Ascending aorta (tissue), 2 donors: ENCODE measurements at regions not wholly inside any gene's neighbourhood (a gene's known extent, or its start where the extent isn't known, plus 50 kb on each side); places are given as distances from the start of the nearest gene placed in this dataset.
"Not testable (repeated sequence)": the region's sequence is repeated elsewhere in the genome, so short reads cannot be mapped to it uniquely, and the experiment has no call there.

ENCODE experiments used
- DNase-seq, 2 donors: peaks; one replicate each; pipeline ENCODE4 v3.0.0-alpha.2; 2019; ENCODE audit warnings: low spot score in 2 of 2
- H3K27ac ChIP-seq, 2 donors: fragments of 200-600 bp; sonication (generic); one replicate each; pipeline ENCODE4 v1.5.1; 2016 to 2017; ENCODE audit warnings: mild to moderate bottlenecking in 1 of 2
- H3K27me3 ChIP-seq: fragments of 200-600 bp; sonication (generic); one replicate; pipeline ENCODE4 v1.5.1; 2017
- H3K36me3 ChIP-seq, 2 donors: fragments of 200-600 bp; sonication (generic); one replicate each; pipeline ENCODE4 v1.5.1; 2016
- H3K4me1 ChIP-seq, 2 donors: fragments of 200-600 bp; sonication (generic); one replicate each; pipeline ENCODE4 v1.5.1; 2016 to 2017; ENCODE audit warnings: mild to moderate bottlenecking in 1 of 2
- H3K4me3 ChIP-seq, 2 donors: fragments of 200-600 bp; sonication (generic); one replicate each; pipeline ENCODE4 v1.5.1; 2016 to 2017; ENCODE audit warnings: mild to moderate bottlenecking in 1 of 2
- H3K9me3 ChIP-seq, 2 donors: fragments of 200-600 bp; sonication (generic); one replicate each; pipeline ENCODE4 v1.5.1; 2016
- intact Hi-C: fragments of 100-400 bp; cut with DNase I; formaldehyde crosslinking; loops from one replicate; pipeline ENCODE4 v1.15.1; 2023
- TF ChIP-seq, protein P1 (sequence below), 3 experiments: fragments of 200-600 bp in 2 of 3; fragments of 450-650 bp in 1 of 3; sonication (generic) in 2 of 3; IDR thresholded peaks; one replicate each; pipeline ENCODE4 v1.5.1; 2016 to 2019; ENCODE audit warnings: antibody characterized with exemption in 3 of 3, mild to moderate bottlenecking in 1 of 3, moderate library complexity in 1 of 3

DNA sequence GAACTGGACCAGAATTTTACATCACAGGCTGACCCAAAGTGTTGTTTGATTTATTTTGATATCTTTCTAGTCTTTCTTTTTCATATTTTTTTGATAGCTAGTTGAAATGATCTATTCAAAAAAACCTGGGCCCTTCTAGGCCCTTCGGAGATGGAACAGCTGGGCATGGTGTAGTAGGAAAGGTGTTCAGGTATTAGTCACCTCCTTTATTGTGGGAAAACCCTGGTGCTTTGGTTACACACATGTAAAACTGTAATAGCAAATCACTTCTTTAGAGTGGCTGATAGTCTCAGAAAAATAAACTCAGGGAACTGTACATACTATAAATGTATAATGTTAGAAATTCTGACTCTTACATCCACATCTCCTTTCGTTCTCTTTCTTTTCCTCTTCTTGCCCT, 234.5 kb downstream of the PLA2G4A start:
- Histone ChIP-seq H3K4me1 (no peaks in the 10 kb centered on the region), H3K27ac (no peak overlapping the region), H3K9me3 (no peaks in the 10 kb centered on the region), H3K27me3 (no peaks in the 10 kb centered on the region), H3K36me3 (no peaks in the 10 kb centered on the region), H3K4me3 (no peak overlapping the region)
- intact Hi-C loops = no loop called here
- no peak for DNase-seq
- TF ChIP-seq, protein P1, sequence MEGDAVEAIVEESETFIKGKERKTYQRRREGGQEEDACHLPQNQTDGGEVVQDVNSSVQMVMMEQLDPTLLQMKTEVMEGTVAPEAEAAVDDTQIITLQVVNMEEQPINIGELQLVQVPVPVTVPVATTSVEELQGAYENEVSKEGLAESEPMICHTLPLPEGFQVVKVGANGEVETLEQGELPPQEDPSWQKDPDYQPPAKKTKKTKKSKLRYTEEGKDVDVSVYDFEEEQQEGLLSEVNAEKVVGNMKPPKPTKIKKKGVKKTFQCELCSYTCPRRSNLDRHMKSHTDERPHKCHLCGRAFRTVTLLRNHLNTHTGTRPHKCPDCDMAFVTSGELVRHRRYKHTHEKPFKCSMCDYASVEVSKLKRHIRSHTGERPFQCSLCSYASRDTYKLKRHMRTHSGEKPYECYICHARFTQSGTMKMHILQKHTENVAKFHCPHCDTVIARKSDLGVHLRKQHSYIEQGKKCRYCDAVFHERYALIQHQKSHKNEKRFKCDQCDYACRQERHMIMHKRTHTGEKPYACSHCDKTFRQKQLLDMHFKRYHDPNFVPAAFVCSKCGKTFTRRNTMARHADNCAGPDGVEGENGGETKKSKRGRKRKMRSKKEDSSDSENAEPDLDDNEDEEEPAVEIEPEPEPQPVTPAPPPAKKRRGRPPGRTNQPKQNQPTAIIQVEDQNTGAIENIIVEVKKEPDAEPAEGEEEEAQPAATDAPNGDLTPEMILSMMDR (IDR thresholded peaks at IDR 0.05) = no peak

DNA sequence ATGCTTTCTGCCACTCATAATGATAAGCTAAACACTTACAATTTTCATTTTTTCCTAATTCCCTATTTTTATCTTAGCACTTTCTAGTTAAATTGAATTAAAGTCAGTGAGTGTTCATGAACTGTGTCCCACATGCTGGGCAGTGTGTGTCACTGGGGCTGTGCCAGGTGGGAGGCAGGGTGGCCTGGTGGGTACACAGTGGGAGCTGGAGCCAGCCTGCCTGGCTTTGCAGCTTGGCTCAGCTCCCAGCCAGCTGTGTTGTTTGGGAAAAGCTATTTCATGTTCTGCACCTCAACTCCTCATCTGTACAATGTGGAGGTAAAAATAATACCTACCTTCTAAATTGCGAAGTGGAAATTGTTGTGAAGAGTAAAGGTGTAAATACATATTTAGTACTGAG, 238.4 kb downstream of the PLA2G4A start:
- intact Hi-C loops = no loop called here
- DNase-seq = no peak
- Histone ChIP-seq H3K36me3 (no peaks in the 10 kb centered on the region), H3K27ac (no peak overlapping the region), H3K4me1 (no peaks in the 10 kb centered on the region), H3K27me3 (no peaks in the 10 kb centered on the region), H3K4me3 (no peak overlapping the region), H3K9me3 (no peaks in the 10 kb centered on the region)
- TF ChIP-seq, protein P1 (IDR thresholded peaks at IDR 0.05) = no peak

DNA sequence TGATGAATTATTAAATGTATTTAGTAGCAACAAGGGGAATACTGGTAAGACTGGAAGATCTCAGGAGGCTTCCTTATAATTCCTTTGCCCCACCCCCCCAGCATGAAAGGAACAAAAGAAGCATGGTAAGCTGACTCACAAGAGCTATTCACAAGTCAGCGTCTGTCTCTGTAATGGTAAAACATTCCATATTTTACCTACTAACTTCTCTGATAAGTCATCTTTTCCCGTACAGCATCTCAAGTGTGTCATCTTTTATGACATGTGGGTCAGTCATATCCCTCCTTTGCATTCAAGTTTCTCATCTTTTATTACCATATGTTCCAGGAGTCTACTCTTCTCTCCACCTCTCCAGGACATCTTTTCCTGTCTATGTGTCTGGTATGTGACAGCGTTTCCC, 241.3 kb downstream of the PLA2G4A start:
- no peaks in the 10 kb centered on the region for H3K4me1 ChIP-seq
- H3K36me3 ChIP-seq = no peaks in the 10 kb centered on the region
- no peak for DNase-seq
- intact Hi-C loops = no loop called here
- H3K27me3 ChIP-seq = no peaks in the 10 kb centered on the region
- no peaks in the 10 kb centered on the region for H3K9me3 ChIP-seq
- TF ChIP-seq, protein P1 (IDR thresholded peaks at IDR 0.05) = no peak
- H3K27ac ChIP-seq = no peak overlapping the region
- H3K4me3 ChIP-seq = no peak overlapping the region

DNA sequence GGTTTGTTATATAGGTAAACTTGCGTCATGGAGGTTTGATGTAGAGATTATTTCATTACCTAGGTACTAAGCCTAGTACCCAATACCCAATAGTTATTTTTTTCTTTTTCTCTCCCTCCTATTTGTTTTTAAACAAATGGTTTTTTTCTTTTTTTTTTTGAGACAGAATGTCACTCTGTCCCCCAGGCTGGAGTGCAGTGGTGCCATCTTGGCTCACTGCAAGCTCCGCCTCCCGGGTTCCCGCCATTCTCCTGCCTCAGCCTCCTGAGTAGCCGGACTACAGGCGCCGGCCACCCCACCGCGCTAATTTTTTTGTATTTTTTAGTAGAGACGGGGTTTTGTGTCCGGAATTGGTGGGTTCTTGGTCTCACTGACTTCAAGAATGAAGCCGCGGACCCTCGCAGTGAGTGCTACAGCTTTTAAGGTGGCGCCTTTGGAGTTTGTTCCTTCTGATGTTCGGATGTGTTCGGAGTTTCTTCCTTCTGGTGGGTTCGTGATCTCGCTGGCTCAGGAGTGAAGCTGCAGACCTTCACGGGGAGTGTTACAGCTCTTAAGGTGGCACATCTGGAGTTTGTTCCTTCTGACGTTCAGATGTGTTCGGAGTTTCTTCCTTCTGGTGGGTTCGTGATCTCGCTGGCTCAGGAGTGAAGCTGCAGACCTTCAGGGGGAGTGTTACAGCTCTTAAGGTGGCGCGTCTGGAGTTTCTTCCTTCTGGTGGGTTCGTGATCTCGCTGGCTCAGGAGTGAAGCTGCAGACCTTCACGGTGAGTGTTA, 243.7 kb downstream of the PLA2G4A start:
- peak overlapping the region in 1 of 2 donors; percentile 36 for H3K4me3 ChIP-seq
- H3K9me3 ChIP-seq, H3K4me1 ChIP-seq, DNase-seq, H3K36me3 ChIP-seq, H3K27ac ChIP-seq, H3K27me3 ChIP-seq, intact Hi-C loops: not testable (repeated sequence)

DNA sequence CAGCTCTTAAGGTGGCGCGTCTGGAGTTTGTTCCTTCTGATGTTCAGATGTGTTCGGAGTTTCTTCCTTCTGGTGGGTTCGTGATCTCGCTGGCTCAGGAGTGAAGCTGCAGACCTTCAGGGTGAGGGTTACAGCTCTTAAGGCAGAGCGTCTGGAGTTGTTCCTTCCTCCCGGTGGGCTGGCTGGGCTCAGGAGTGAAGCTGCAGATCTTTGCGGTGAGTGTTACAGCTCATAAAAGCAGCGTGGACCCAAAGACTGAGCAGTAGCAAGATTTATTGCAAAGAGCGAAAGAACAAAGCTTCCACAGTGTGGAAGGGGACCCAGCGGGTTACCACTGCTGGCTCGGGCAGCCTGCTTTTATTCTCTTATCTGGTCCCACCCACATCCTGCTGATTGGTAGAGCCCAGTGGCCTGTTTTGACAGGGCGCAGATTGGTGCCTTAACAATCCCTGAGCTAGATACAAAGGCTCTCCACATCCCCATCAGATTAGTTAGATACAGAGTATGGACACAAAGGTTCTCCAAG, 244.3 kb downstream of the PLA2G4A start:
- intact Hi-C loops, H3K36me3 ChIP-seq, H3K4me1 ChIP-seq, H3K27ac ChIP-seq, H3K27me3 ChIP-seq, DNase-seq, H3K9me3 ChIP-seq: not testable (repeated sequence)
- H3K4me3 ChIP-seq = peak overlapping the region in 1 of 2 donors; percentile 36

DNA sequence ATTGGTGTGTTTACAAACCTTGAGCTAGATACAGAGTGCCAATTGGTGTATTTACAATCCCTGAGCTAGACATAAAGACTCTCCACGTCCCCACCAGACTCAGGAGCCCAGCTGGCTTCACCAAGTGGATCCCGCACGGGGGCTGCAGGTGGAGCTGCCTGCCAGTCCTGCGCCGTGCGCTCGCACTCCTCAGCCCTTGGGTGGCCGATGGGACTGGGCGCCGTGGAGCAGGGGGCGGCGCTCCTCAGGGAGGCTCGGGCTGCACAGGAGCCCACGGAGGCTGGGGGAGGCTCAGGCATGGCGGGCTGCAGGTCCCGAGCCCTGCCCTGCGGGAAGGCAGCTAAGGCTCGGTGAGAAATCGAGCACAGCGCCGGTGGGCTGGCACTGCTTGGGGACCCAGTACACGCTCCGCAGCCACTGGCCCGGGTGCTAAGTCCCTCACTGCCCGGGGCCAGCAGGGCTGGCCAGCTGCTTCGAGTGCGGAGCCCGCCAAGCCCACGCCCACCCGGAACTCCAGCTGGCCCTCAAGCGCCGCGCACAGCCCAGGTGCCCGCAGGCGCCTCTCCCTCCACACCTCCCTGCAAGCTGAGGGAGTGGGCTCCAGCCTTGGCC, 245.0 kb downstream of the PLA2G4A start:
- H3K4me3 ChIP-seq, H3K4me1 ChIP-seq, intact Hi-C loops, H3K9me3 ChIP-seq, H3K36me3 ChIP-seq, H3K27me3 ChIP-seq, H3K27ac ChIP-seq, DNase-seq: not testable (repeated sequence)

DNA sequence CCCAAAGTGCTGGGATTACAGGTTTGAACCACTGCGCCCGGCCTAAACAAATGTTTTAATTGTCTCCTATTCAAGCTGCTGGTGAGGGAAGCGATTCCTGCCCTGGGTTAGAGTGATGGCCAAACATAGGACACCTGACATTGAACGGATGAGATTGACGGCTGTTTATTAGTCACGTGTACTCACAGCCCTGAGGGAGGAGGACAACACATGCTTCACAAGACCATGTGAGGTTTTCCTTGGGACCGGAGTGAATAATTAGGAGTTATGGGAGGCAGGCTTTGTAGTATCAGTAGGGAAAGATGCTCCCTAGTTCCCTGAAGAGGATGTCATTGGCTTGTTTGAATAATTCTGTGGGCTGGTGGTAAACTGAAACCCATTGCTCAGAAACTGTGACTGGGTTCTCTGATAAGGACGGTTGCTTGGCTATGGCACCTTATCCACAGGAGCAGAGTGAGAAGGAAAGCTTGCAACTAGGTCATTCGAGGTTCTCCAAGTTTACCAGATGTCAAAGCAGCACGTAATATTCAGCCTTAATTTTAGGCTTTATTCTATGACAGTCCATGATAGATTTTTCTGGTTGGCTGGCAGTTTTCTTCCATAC, 245.8 kb downstream of the PLA2G4A start:
- H3K4me1 ChIP-seq = no peaks in the 10 kb centered on the region
- no peaks in the 10 kb centered on the region for H3K27me3 ChIP-seq
- intact Hi-C loops = no loop called here
- TF ChIP-seq, protein P1 (IDR thresholded peaks at IDR 0.05) = no peak
- no peak overlapping the region for H3K4me3 ChIP-seq
- H3K36me3 ChIP-seq = no peaks in the 10 kb centered on the region
- DNase-seq = no peak
- H3K27ac ChIP-seq = no peak overlapping the region
- no peaks in the 10 kb centered on the region for H3K9me3 ChIP-seq
